GM23338 (cell line): ENCODE measurements at regions not wholly inside any gene's neighbourhood (a gene's known extent, or its start where the extent isn't known, plus 50 kb on each side); places are given as distances from the start of the nearest gene placed in this dataset.

ENCODE experiments used
- CTCF ChIP-seq, 2 experiments: fragments of 200-600 bp in 1 of 2; sonication (generic) in 1 of 2; conservative IDR thresholded peaks; 2 replicates each; pipeline versions ENCODE4 v1.5.1 to v1.6.1; 2016 to 2017; ENCODE audit warnings: antibody characterized with exemption in 2 of 2, low read depth in 2 of 2, mild to moderate bottlenecking in 2 of 2, moderate library complexity in 1 of 2
- EZH2 ChIP-seq: fragments of 200-600 bp; sonication (generic); IDR thresholded peaks from one replicate; pipeline ENCODE4 v1.8.0; 2017; ENCODE audit warnings: antibody characterized with exemption, mild to moderate bottlenecking, low read depth; ENCODE audit not compliant: unreplicated experiment
- EZH2phosphoT487 ChIP-seq: fragments of 200-600 bp; sonication (generic); IDR thresholded peaks from one replicate; pipeline ENCODE4 v1.8.1; 2018; ENCODE audit warnings: antibody characterized with exemption; ENCODE audit not compliant: unreplicated experiment
- JUNB ChIP-seq: IDR thresholded peaks from one replicate; pipeline ENCODE4 v1.6.1; 2016; ENCODE audit warnings: antibody characterized with exemption; ENCODE audit not compliant: unreplicated experiment

- TF ChIP-seq CTCF (conservative IDR thresholded peaks at IDR 0.05; ENCODE audit: low read depth in 2 of 2) = no peak
- no peak for TF ChIP-seq EZH2phosphoT487
- no peak for TF ChIP-seq EZH2
- no peak for TF ChIP-seq JUNB
These were observed 85.8 kb downstream of the SEC61B start for GRCh38 chr9:99307851-99308250.
